B cell (primary cell): ENCODE measurements at regions not wholly inside any gene's neighbourhood (a gene's known extent, or its start where the extent isn't known, plus 50 kb on each side); places are given as distances from the start of the nearest gene placed in this dataset.
"Not testable (repeated sequence)": the region's sequence is repeated elsewhere in the genome, so short reads cannot be mapped to it uniquely, and the experiment has no call there.

Experiments used
- ATAC-seq: fragments of 200-7000 bp; cut with Tn5 transposase; one replicate; pipeline ENCODE4 v1.10.0; 2021; ENCODE audit warnings: low read depth, mild to moderate bottlenecking, moderate number of reproducible peaks, moderate library complexity
- CTCF ChIA-PET: fragments of 350-600 bp; sonication (Branson Sonifier 250); formaldehyde crosslinking; loops from one replicate; lab custom pipeline; 2021; ENCODE audit warnings: antibody characterized with exemption, inconsistent platforms; lab: Charles Lee
- POLR2A ChIA-PET: fragments of 350-600 bp; sonication (Branson Sonifier 250); formaldehyde crosslinking; loops from one replicate; lab custom pipeline; 2021; ENCODE audit warnings: antibody characterized with exemption; lab: Charles Lee
- DNase-seq: peaks from one replicate; pipeline ENCODE4 v3.0.0; 2013
- H2AFZ ChIP-seq: 2 replicates; pipeline ENCODE4 v1.6.1; 2012; ENCODE audit warnings: mild to moderate bottlenecking, low read depth, low read length; ENCODE audit not compliant: insufficient read depth, poor library complexity, severe bottlenecking
- H3K27ac ChIP-seq, 2 donors: 1 replicate in 1 of 2; 2 replicates in 1 of 2; pipeline ENCODE4 v1.5.1; 2012 to 2013; ENCODE audit warnings: low read length in 2 of 2, mild to moderate bottlenecking in 2 of 2, moderate library complexity in 1 of 2
- H3K27me3 ChIP-seq, 4 experiments: fragments of 200-600 bp in 1 of 4; sonication (generic) in 1 of 4; replicated peaks in 1 of 4; 1 replicate in 2 of 4; 2 replicates in 2 of 4; pipeline versions ENCODE4 v1.6.1 to v1.7.0; 2013 to 2016; ENCODE audit warnings: low read length in 3 of 4, mild to moderate bottlenecking in 2 of 4, mixed read lengths in 1 of 4, moderate library complexity in 1 of 4; ENCODE audit not compliant: insufficient read depth in 4 of 4, control insufficient read depth in 3 of 4; ENCODE audit errors: control extremely low read depth in 1 of 4
- H3K36me3 ChIP-seq, 2 experiments: replicated peaks in 1 of 2; 1 replicate in 1 of 2; 2 replicates in 1 of 2; pipeline versions ENCODE4 v1.6.1 to v1.7.1; 2013; ENCODE audit warnings: low read length in 1 of 2; ENCODE audit not compliant: insufficient read depth in 2 of 2, control insufficient read depth in 1 of 2; ENCODE audit errors: control extremely low read depth in 1 of 2, extremely low read depth in 1 of 2
- H3K4me1 ChIP-seq, 2 donors: fragments of 200-600 bp in 1 of 2; sonication (generic) in 1 of 2; 1 replicate in 1 of 2; 2 replicates in 1 of 2; pipeline versions ENCODE4 v1.5.1 to v1.6.1; 2013 to 2017; ENCODE audit warnings: low read length in 2 of 2; ENCODE audit not compliant: control insufficient read depth in 2 of 2, insufficient read depth in 2 of 2
- H3K4me2 ChIP-seq: replicated peaks from 2 replicates; pipeline ENCODE3; 2012; ENCODE audit warnings: mild to moderate bottlenecking, low read depth, low read length; ENCODE audit not compliant: poor library complexity, severe bottlenecking
- H3K4me3 ChIP-seq, 5 experiments: fragments of 200-600 bp in 1 of 5; sonication (generic) in 1 of 5; 1 replicate in 3 of 5; 2 replicates in 2 of 5; pipeline versions ENCODE4 v1.5.1 to v1.7.0; 2011 to 2016; ENCODE audit warnings: low read length in 4 of 5, mild to moderate bottlenecking in 4 of 5, low read depth in 2 of 5, control low read depth in 1 of 5, moderate library complexity in 1 of 5; ENCODE audit not compliant: insufficient read depth in 1 of 5; ENCODE audit errors: control extremely low read depth in 1 of 5, extremely low read depth in 1 of 5
- H3K79me2 ChIP-seq: fragments of 200-600 bp; sonication (generic); one replicate; pipeline ENCODE4 v1.6.0; 2016; ENCODE audit warnings: low read length; ENCODE audit not compliant: control insufficient read depth, insufficient read depth
- H3K9ac ChIP-seq: fragments of 200-600 bp; sonication (generic); 2 replicates; pipeline ENCODE4 v1.6.1; 2017; ENCODE audit warnings: mild to moderate bottlenecking, low read length, moderate library complexity
- H3K9me3 ChIP-seq, 3 donors: one replicate each; pipeline versions ENCODE4 v1.6.1 to v1.7.1; 2013; ENCODE audit warnings: low read length in 2 of 3; ENCODE audit not compliant: control insufficient read depth in 2 of 3, insufficient read depth in 1 of 3; ENCODE audit errors: control extremely low read depth in 1 of 3
- H4K20me1 ChIP-seq: 2 replicates; pipeline ENCODE4 v1.6.0; 2012; ENCODE audit warnings: mild to moderate bottlenecking, low read length; ENCODE audit not compliant: insufficient read depth, control insufficient read depth, poor library complexity, severe bottlenecking
- H3K27ac Mint-ChIP-seq: one replicate; pipeline ENCODE4 v1.8.0; 2021; ENCODE audit warnings: mixed read lengths
- H3K27me3 Mint-ChIP-seq: one replicate; pipeline ENCODE4 v1.8.0; 2021; ENCODE audit warnings: mixed read lengths
- H3K4me1 Mint-ChIP-seq: one replicate; pipeline ENCODE4 v1.8.0; 2021; ENCODE audit warnings: mixed read lengths
- H3K4me3 Mint-ChIP-seq: one replicate; pipeline ENCODE4 v1.8.0; 2021; ENCODE audit warnings: mixed read lengths
- H3K9me3 Mint-ChIP-seq: one replicate; pipeline ENCODE4 v1.8.0; 2022; ENCODE audit warnings: mixed read lengths; ENCODE audit not compliant: insufficient read depth
- CTCF ChIP-seq: fragments of 200-600 bp; IDR thresholded peaks from one replicate; pipeline ENCODE4 v1.8.0; 2022; ENCODE audit warnings: antibody characterized with exemption, mild to moderate bottlenecking
- EZH2 ChIP-seq: IDR thresholded peaks from 2 replicates; pipeline ENCODE4 v1.6.1; 2012; ENCODE audit warnings: borderline replicate concordance, low read depth, mild to moderate bottlenecking, moderate library complexity, low read length; ENCODE audit not compliant: insufficient read depth, poor library complexity, severe bottlenecking
- WGBS: methylation state at CpG from one replicate; pipeline ENCODE4 v1.1.5; 2013; ENCODE audit warnings: missing lambda C conversion rate; ENCODE audit not compliant: insufficient coverage; 5-methylcytosine and 5-hydroxymethylcytosine counted together
- intact Hi-C: fragments of 100-400 bp; cut with micrococcal nuclease; formaldehyde crosslinking; loops from one replicate; pipeline ENCODE4 v1.10.0; 2022

GRCh38 chr1:219704331-219704730 is 91.4 kb upstream of the ZC3H11B start:
- ATAC-seq, H3K9me3 Mint-ChIP-seq, H3K4me3 Mint-ChIP-seq, H3K4me1 Mint-ChIP-seq, H3K27me3 Mint-ChIP-seq, H3K9ac ChIP-seq, H3K27ac ChIP-seq, H3K4me3 ChIP-seq, H3K9me3 ChIP-seq, H3K27me3 ChIP-seq, H3K36me3 ChIP-seq, intact Hi-C loops, H3K4me1 ChIP-seq, H4K20me1 ChIP-seq, H3K79me2 ChIP-seq, H2AFZ ChIP-seq, H3K27ac Mint-ChIP-seq, CTCF ChIA-PET, POLR2A ChIA-PET, DNase-seq, H3K4me2 ChIP-seq: not testable (repeated sequence)
- 89% methylated on average over 1 of the region's 3 CpGs for WGBS

DNA sequence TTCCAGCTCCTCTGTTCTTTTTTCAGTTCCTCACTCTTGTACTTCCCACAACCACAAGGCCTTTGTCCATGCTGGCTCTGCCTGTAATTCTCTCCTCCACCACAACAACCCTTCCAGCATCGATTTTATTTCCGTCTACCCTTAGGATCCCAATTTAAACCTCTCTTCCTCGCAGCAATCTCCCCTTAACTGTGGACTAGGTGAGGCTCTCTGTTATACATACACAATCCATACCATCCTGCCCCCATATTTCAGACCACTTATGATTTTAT is 90.4 kb upstream of the ZC3H11B start:
- H3K9me3 ChIP-seq = no peaks in the 10 kb centered on the region
- no peak for ATAC-seq
- H3K9me3 Mint-ChIP-seq = peaks cover 3% of the 10 kb centered on the region
- 93% methylated on average over 3 of the region's 3 CpGs for WGBS
- H3K9ac ChIP-seq = no peak overlapping the region
- ChIA-PET POLR2A (no interaction called here), CTCF (no interaction called here)
- H3K4me1 Mint-ChIP-seq = no peaks in the 10 kb centered on the region
- H3K27ac Mint-ChIP-seq = no peak overlapping the region
- no peak for DNase-seq
- H3K4me1 ChIP-seq = no peaks in the 10 kb centered on the region
- TF ChIP-seq CTCF (no peak), EZH2 (no peak)
- intact Hi-C loops = no loop called here
- H2AFZ ChIP-seq = no peak overlapping the region
- no peaks in the 10 kb centered on the region for H3K36me3 ChIP-seq
- H3K27me3 ChIP-seq = no peaks in the 10 kb centered on the region
- H4K20me1 ChIP-seq = no peaks in the 10 kb centered on the region
- H3K4me3 ChIP-seq = no peak overlapping the region
- H3K4me2 ChIP-seq = no peak overlapping the region
- no peak overlapping the region for H3K27ac ChIP-seq
- peaks cover 6% of the 10 kb centered on the region for H3K27me3 Mint-ChIP-seq
- no peak overlapping the region for H3K4me3 Mint-ChIP-seq
- H3K79me2 ChIP-seq = no peaks in the 10 kb centered on the region
